NCI-H460 (cell line): ENCODE measurements at regions not wholly inside any gene's neighbourhood (a gene's known extent, or its start where the extent isn't known, plus 50 kb on each side); places are given as distances from the start of the nearest gene placed in this dataset.

Experiments used
- DNase-seq: peaks from one replicate; pipeline ENCODE4 v3.0.0-alpha.2; 2016; ENCODE audit warnings: low read depth; ENCODE audit errors: extremely low read depth

DNA sequence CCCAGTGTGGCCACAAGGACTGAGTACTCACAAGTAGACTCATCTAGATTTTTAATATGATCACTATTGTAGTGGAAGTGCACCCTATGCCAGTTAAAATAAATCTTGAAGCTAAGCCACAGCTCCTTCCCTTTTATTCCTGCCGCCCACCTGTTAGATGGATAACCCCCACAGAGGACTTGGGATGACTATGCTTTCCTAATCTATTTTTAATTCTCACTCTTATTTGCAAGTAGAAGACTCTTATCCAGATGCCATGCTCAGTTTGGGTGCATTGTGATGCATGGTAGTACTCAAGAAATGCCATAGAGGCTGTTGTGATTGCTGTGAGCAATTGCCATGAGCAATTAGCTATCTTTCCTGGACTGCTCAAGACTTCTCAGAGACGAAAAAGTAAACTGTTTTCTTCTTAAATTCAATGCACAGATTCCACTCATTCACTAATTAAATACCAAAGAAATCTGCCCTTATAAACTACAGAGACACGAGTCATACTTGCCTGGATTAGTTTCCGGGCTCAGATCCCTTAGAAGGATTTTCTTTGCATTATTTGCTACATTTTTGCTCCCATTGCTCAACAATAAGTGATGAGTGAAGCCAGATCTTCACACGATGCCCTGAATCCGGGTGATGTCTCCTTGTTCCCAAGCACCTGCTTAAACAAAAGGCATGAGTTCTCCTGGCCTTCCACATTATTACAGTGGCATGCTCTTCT, 472.1 kb downstream of the SOX2 start:
- DNase-seq, result no peak

DNA sequence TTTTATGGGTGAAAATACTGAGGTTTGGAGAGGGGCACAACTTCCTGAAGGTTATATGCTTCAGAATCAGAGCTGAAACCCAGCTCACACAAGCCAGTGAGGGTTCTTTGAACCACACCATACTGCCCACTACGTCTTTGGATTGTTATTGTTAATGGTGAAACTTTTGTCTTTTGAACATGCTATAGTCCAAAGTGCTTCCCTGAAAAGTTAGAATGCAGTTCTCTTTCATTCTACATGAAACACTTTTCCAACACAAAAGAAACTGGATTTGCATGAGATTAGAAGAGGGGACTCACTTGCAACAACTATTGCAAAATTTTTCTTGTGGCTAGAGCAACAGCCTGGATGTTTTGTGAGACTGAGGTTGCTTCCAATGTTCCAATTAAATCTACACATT, 473.6 kb downstream of the SOX2 start:
- no peak for DNase-seq

DNA sequence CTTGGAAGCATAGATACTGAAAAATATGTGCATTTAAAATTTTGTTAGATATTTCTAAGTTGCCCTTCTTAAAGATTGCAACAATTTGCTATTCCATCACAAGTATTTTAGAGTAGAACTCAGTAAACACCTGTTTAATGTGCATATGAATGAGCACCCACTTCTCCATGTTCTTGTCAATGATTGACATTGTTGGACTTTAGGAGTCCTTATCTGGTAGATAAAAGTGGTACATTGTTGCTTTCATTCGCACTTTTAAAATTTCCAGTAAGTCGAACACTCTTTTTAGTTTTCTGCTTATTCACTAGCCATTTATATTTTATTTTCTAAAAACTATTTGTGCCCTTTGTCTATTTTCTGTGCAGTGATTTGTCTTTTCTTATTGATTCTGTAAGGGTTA, 478.3 kb downstream of the SOX2 start:
- no peak for DNase-seq

DNA sequence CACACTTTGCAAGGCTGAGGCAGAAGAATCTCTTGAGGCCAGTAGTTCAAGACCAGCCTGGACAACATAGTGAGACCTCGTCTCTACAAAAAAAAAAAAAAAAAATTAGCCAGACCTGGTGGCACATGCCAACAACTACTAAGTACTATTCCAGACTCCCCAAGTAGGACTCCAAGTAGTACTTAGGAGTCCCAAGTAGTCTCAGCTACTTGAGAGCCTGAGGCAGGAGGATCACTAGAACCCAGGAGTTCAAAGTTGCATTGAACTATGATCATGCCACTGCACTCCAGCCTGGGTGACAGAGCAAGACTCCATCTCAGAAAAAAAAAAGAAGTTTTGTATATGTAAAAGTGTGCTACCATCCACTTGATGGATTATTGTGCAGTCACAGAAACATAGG, 486.6 kb downstream of the SOX2 start:
- no peak for DNase-seq

GRCh38 chr3:182201456-182202168, 489.9 kb downstream of the SOX2 start:
- DNase-seq, result no peak

DNA sequence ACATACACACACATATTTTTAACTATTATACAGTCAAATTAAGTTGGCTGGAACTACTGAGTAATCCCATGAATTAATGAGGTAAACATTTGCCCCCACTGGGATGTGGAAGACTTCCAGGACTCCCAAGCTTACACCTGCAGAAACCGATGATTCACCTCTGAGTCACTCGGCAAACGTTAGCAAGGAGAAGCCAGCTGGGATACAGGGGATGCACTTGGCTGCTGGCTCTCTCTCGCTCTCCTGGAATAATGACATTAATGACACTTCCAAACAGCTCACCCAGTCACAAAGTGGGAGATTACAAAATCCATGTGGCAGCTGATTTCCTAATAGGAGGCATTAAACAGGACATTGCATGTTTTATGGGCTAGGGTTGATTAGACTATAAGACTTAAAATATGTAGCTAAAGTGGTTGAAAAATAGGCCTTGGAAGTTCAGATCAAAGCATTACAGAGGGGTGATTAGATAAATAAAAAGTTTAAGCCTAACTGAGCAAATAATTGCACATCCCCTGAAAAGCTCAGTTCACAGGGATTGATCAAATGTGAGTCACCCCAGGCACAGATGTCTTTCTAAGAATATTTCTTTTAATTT, 500.9 kb downstream of the SOX2 start:
- DNase-seq, result peak; percentile 24

DNA sequence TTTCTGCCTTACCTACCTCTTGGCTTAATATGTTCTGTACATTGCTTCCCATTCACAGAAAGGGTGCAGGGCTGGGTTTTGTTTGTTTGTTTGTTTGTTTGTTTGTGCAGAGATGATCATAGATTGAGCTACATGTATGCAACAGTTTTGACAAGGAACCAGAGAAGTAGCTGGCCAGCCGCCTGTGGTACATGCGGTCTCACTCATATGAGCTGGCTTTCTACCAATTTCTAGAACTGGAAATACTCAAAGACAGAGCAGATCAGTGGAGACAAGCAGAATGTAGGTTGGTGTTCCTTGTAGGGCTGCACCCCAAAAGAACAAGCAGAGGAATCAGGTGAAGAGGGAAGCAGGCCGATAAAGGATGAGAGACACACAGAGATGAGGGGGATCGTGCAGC, 502.7 kb downstream of the SOX2 start:
- DNase-seq, result no peak

DNA sequence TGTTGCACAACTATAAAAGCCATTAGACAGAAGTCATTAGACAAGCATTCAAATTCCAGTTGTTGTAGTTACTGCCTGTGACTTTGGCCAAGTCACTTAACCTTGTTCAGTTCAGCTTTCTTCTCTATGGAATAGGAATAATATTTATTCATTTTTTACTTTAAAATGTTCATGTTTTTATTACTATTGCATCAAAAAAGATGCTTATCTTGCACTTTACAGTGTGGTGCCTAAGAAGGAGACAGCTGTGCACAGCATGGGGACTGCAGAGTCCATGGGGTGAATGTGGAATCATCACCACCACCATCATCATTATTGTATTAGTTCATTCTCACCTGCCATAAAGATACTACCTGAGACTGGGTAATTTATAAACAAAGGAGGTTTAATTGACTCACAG, 504.2 kb downstream of the SOX2 start:
- no peak for DNase-seq

GRCh38 chr3:182216311-182216970, 504.7 kb downstream of the SOX2 start:
- no peak for DNase-seq

GRCh38 chr3:182220013-182220412, 508.3 kb downstream of the SOX2 start:
- no peak for DNase-seq

DNA sequence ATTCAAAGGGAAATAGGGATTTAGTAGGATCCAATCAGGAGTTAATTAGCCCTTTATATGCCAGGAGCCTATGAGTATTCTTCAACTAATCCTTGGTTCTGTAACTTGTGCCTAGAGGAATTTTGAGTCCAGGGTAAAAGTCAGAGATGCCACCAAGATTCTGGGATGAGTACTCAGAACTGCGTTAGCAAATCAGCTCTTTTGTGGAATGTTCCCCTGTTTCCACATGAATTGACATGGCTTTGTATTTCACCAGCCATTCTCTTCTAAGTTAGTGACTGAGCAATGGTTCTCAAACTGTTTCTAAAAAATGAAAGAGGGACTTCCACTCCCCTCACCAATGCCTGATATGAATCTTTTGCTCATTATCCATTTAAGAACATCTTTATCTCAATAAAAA, 508.7 kb downstream of the SOX2 start:
- no peak for DNase-seq

DNA sequence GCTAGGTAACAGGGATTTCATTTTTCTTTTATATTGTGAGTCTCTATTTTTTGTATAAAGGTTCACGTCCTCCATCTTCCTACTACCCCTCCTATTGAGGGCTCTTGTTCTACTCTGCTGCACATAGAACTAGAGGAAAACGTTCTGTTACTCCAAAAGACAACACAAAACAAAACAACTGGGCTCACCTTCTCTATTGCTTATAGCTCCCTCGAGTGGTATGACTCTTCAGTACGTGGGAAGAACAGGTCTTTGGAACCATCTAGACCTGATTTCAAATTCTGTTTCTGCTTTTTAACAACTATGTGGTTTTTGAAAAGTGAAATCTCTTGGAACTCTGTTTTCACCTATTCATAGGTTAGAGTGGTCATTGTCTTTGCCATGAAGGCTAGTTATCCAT, 515.3 kb downstream of the SOX2 start:
- no peak for DNase-seq

DNA sequence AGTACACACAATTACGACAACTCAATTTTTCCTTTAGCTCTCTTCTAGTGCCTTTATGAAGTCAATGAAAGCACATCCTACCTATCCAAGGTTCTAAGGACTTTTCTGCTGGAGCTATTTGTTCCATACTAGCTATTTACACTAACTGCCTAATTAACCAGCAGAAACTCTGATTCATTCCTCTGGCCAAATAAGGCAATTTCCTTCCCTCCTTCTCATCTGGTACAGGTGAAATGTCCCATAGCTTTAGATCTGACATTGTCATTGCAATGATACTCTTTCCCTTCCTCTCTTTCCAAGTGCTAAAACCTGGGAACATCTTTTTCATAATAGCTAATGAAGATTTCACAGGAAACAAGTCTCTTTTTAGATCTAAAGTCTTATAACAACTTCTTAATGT, 521.7 kb downstream of the SOX2 start:
- no peak for DNase-seq

DNA sequence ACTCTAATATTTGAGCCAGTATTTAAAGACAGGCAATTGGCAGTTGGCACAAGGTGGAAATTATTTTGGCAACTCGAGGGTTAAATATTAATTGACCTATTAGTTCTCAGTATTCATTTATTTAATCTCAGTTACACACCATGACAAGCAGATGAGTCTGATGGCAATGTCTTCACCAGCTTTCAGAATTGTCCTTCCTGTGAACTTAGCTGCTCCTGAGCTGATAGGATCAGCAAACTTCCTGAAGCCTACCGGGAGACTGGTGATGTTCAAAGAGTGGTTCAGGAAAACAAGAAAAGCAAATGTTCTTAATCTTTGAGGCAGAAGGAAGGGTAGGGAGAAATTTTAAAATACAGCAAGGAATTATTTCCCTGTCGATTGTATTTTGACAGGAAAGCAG, 522.2 kb downstream of the SOX2 start:
- DNase-seq, result no peak

DNA sequence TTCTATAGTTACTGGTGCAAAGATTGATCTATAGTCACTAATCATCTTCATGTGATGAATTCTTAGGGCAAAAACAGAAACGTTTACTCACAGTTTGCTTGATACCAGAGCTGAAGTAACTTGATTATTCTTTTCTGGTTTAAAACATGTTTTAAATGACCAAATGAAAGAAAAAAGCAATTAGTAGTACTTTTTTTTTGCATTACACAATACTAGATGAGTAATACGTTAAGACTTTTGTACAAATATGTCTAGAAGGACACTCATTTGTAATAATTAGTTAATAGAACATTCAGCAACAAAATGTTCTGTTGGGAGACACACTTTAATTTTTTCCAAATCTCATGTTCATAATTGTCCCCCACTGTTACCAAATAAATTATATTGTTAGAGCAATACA, 523.2 kb downstream of the SOX2 start:
- DNase-seq, result no peak

- no peak for DNase-seq
Measured at GRCh38 chr3:182235504-182235903, 523.8 kb downstream of the SOX2 start.

- no peak for DNase-seq
Measured at GRCh38 chr3:182238126-182238525, 526.4 kb downstream of the SOX2 start.

GRCh38 chr3:182239316-182239715, 527.6 kb downstream of the SOX2 start:
- no peak for DNase-seq

- DNase-seq, result no peak
Measured at GRCh38 chr3:182240474-182240873, 528.7 kb downstream of the SOX2 start.

- no peak for DNase-seq
Measured at GRCh38 chr3:182241196-182241765, 529.6 kb downstream of the SOX2 start.

DNA sequence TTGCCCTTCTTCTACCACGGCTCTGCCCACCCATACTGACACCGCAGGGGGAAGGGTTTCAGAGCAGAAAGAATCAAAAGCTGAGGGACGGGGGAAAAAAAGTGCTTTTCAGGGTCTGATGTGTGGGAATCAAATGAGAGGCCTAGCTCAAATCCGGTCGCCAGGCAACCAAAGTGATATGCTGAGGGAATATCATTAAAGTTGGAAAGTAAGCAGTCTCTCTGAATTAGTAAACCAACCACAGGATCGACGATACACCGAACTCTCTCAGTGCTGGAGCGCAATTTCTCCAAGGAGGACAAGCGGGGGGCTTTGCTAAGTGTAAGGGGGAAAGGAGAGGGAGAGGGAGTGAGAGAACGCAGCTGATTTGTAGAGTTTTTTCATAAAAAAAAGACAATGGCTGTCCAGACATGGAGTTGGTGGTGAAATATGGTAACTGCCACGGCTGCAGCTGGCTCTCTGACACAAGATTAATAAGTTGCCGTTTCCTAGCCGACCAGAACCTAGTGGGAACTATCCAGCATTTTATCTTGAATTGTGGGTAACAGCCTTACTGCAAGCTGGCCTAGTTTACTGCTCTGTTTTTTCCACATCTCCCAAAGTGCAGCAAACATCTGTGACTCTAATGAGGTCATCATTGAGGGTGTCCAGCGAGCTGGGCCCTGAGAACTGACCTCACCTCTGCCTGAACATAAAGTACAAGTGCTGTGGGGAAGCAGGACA, 530.2 kb downstream of the SOX2 start:
- no peak for DNase-seq
